Suprapubic skin (tissue), 3 donors: ENCODE measurements at regions not wholly inside any gene's neighbourhood (a gene's known extent, or its start where the extent isn't known, plus 50 kb on each side); places are given as distances from the start of the nearest gene placed in this dataset.

Experiments
- CTCF ChIP-seq, 2 donors: fragments of 200-600 bp in 1 of 2; fragments of 450-650 bp in 1 of 2; sonication (generic) in 1 of 2; IDR thresholded peaks; one replicate each; pipeline ENCODE4 v1.5.1; 2016 to 2019; ENCODE audit warnings: antibody characterized with exemption in 2 of 2, mild to moderate bottlenecking in 1 of 2, moderate library complexity in 1 of 2
- POLR2A ChIP-seq, 2 donors: fragments of 450-650 bp; IDR thresholded peaks; one replicate each; pipeline ENCODE4 v1.6.1; 2017; ENCODE audit warnings: antibody characterized with exemption in 2 of 2, mild to moderate bottlenecking in 2 of 2, moderate library complexity in 2 of 2

DNA sequence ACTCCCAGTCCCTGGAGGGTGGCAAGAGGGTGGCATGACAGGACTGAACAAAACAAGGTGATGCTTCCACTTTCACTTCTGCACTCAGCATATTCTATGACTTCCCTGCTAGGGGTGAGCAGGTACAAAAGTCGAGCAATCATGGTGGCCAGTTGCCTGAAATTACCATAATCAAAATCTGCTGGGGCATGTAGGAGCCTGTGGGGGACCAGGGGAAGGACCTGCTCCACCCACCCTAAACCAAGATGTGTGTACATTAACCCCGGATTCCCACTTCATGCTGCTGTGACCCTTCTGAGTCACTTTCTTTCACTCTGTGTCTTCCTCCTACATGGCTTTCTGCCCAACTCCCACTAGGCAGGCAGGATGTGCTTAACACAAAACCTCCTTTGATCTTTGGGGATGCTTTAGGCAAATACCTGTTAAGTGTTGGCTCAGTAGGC lies 73.3 kb upstream of the PHF24 start:
- no peak for TF ChIP-seq POLR2A (IDR thresholded peaks at IDR 0.05)
- TF ChIP-seq CTCF (IDR thresholded peaks at IDR 0.05): no peak
